ENCODE measurements at regions not wholly inside any gene's neighbourhood (a gene's known extent, or its start where the extent isn't known, plus 50 kb on each side); places are given as distances from the start of the nearest gene placed in this dataset.

- H3K36me3 ChIP-seq (ENCODE audit: insufficient read depth, low read length) = no peaks in the 10 kb centered on the region
- no peak overlapping the region for H3K4me2 ChIP-seq (ENCODE audit: low read depth, low read length, poor library complexity, severe bottlenecking)
- no peaks in the 10 kb centered on the region for H3K79me2 ChIP-seq (ENCODE audit: low read length)
- no peaks in the 10 kb centered on the region for H3K4me1 ChIP-seq (ENCODE audit: low read length)
- H2AFZ ChIP-seq (ENCODE audit: low read length) = no peak overlapping the region
- H3K9me3 ChIP-seq (ENCODE audit: low read length) = no peaks in the 10 kb centered on the region
- DNase-seq = no peak
- no peaks in the 10 kb centered on the region for H4K20me1 ChIP-seq (ENCODE audit: insufficient read depth, low read depth, low read length)
- H3K9me2 ChIP-seq (replicated peaks; ENCODE audit: insufficient read depth, low read length) = no peaks in the 10 kb centered on the region
- H3K27me3 ChIP-seq (ENCODE audit: low read length) = no peaks in the 10 kb centered on the region
- H3K9ac ChIP-seq (ENCODE audit: low read length) = no peak overlapping the region
- no peak overlapping the region for H3K27ac ChIP-seq (ENCODE audit: low read length)
- H3K4me3 ChIP-seq (ENCODE audit: low read length) = no peak overlapping the region
Measured at GRCh38 chr7:38102507-38102906, 75.5 kb upstream of the STARD3NL start.

- H3K4me1 ChIP-seq (ENCODE audit: low read length) = no peaks in the 10 kb centered on the region
- no peak overlapping the region for H3K4me3 ChIP-seq (ENCODE audit: low read length)
- no peak overlapping the region for H3K27ac ChIP-seq (ENCODE audit: low read length)
- no peaks in the 10 kb centered on the region for H3K36me3 ChIP-seq (ENCODE audit: insufficient read depth, low read length)
- H4K20me1 ChIP-seq (ENCODE audit: insufficient read depth, low read depth, low read length) = no peaks in the 10 kb centered on the region
- H3K9me3 ChIP-seq (ENCODE audit: low read length) = no peaks in the 10 kb centered on the region
- no peaks in the 10 kb centered on the region for H3K79me2 ChIP-seq (ENCODE audit: low read length)
- no peaks in the 10 kb centered on the region for H3K9me2 ChIP-seq (replicated peaks; ENCODE audit: insufficient read depth, low read length)
- H3K9ac ChIP-seq (ENCODE audit: low read length) = no peak overlapping the region
- H3K27me3 ChIP-seq (ENCODE audit: low read length) = no peaks in the 10 kb centered on the region
- H3K4me2 ChIP-seq (ENCODE audit: low read depth, low read length, poor library complexity, severe bottlenecking) = no peak overlapping the region
- no peak overlapping the region for H2AFZ ChIP-seq (ENCODE audit: low read length)
- DNase-seq = peak; percentile 80
Measured at GRCh38 chr7:38105874-38106483, 72.1 kb upstream of the STARD3NL start.

GRCh38 chr7:38107486-38107893 lies 70.6 kb upstream of the STARD3NL start:
- DNase-seq = peak; percentile 84
- Histone ChIP-seq H3K36me3 (ENCODE audit: insufficient read depth, low read length) (no peaks in the 10 kb centered on the region), H3K79me2 (ENCODE audit: low read length) (no peaks in the 10 kb centered on the region)

GRCh38 chr7:38112075-38112474 lies 66.0 kb upstream of the STARD3NL start:
- H3K27me3 ChIP-seq (ENCODE audit: low read length) = no peaks in the 10 kb centered on the region

More at GRCh38 chr7:38107486-38107893, 70.6 kb upstream of the STARD3NL start:
- H2AFZ ChIP-seq (ENCODE audit: low read length) = no peak overlapping the region
- H3K27me3 ChIP-seq (ENCODE audit: low read length) = no peaks in the 10 kb centered on the region
- H3K4me3 ChIP-seq (ENCODE audit: low read length) = no peak overlapping the region
- no peaks in the 10 kb centered on the region for H3K9me3 ChIP-seq (ENCODE audit: low read length)
- no peaks in the 10 kb centered on the region for H3K4me1 ChIP-seq (ENCODE audit: low read length)
- H3K9me2 ChIP-seq (replicated peaks; ENCODE audit: insufficient read depth, low read length) = no peaks in the 10 kb centered on the region
- H3K4me2 ChIP-seq (ENCODE audit: low read depth, low read length, poor library complexity, severe bottlenecking) = no peak overlapping the region
- no peak overlapping the region for H3K27ac ChIP-seq (ENCODE audit: low read length)
- no peaks in the 10 kb centered on the region for H4K20me1 ChIP-seq (ENCODE audit: insufficient read depth, low read depth, low read length)
- H3K9ac ChIP-seq (ENCODE audit: low read length) = no peak overlapping the region

GRCh38 chr7:38120076-38120475 lies 58.0 kb upstream of the STARD3NL start:
- Histone ChIP-seq H3K4me3 (ENCODE audit: low read length) (no peak overlapping the region), H3K27me3 (ENCODE audit: low read length) (no peaks in the 10 kb centered on the region), H3K9ac (ENCODE audit: low read length) (no peak overlapping the region), H3K36me3 (ENCODE audit: insufficient read depth, low read length) (no peaks in the 10 kb centered on the region), H2AFZ (ENCODE audit: low read length) (no peak overlapping the region), H3K9me2 (replicated peaks; ENCODE audit: insufficient read depth, low read length) (no peaks in the 10 kb centered on the region), H3K27ac (ENCODE audit: low read length) (no peak overlapping the region), H4K20me1 (ENCODE audit: insufficient read depth, low read depth, low read length) (no peaks in the 10 kb centered on the region), H3K4me2 (ENCODE audit: low read depth, low read length, poor library complexity, severe bottlenecking) (no peak overlapping the region), H3K4me1 (ENCODE audit: low read length) (no peaks in the 10 kb centered on the region), H3K79me2 (ENCODE audit: low read length) (no peaks in the 10 kb centered on the region), H3K9me3 (ENCODE audit: low read length) (no peaks in the 10 kb centered on the region)
- no peak for DNase-seq

More at GRCh38 chr7:38112075-38112474, 66.0 kb upstream of the STARD3NL start:
- Histone ChIP-seq H3K36me3 (ENCODE audit: insufficient read depth, low read length) (no peaks in the 10 kb centered on the region), H3K9me2 (replicated peaks; ENCODE audit: insufficient read depth, low read length) (no peaks in the 10 kb centered on the region), H3K9me3 (ENCODE audit: low read length) (no peaks in the 10 kb centered on the region), H4K20me1 (ENCODE audit: insufficient read depth, low read depth, low read length) (no peaks in the 10 kb centered on the region), H3K4me3 (ENCODE audit: low read length) (no peak overlapping the region), H3K79me2 (ENCODE audit: low read length) (no peaks in the 10 kb centered on the region), H3K27ac (ENCODE audit: low read length) (no peak overlapping the region), H3K4me2 (ENCODE audit: low read depth, low read length, poor library complexity, severe bottlenecking) (no peak overlapping the region), H3K9ac (ENCODE audit: low read length) (no peak overlapping the region), H3K4me1 (ENCODE audit: low read length) (no peaks in the 10 kb centered on the region), H2AFZ (ENCODE audit: low read length) (no peak overlapping the region)
- no peak for DNase-seq

- Histone ChIP-seq H3K4me2 (ENCODE audit: low read depth, low read length, poor library complexity, severe bottlenecking) (no peak overlapping the region), H3K4me3 (ENCODE audit: low read length) (no peak overlapping the region), H3K9me3 (ENCODE audit: low read length) (no peaks in the 10 kb centered on the region), H3K36me3 (ENCODE audit: insufficient read depth, low read length) (no peaks in the 10 kb centered on the region), H3K9me2 (replicated peaks; ENCODE audit: insufficient read depth, low read length) (no peaks in the 10 kb centered on the region), H3K27me3 (ENCODE audit: low read length) (no peaks in the 10 kb centered on the region), H2AFZ (ENCODE audit: low read length) (no peak overlapping the region), H3K27ac (ENCODE audit: low read length) (no peak overlapping the region), H3K79me2 (ENCODE audit: low read length) (no peaks in the 10 kb centered on the region), H3K4me1 (ENCODE audit: low read length) (no peaks in the 10 kb centered on the region), H4K20me1 (ENCODE audit: insufficient read depth, low read depth, low read length) (no peaks in the 10 kb centered on the region), H3K9ac (ENCODE audit: low read length) (no peak overlapping the region)
- no peak for DNase-seq
Measured at GRCh38 chr7:38122501-38122900, 55.5 kb upstream of the STARD3NL start.

- Histone ChIP-seq H3K4me3 (ENCODE audit: low read length) (no peak overlapping the region), H3K4me2 (ENCODE audit: low read depth, low read length, poor library complexity, severe bottlenecking) (no peak overlapping the region), H2AFZ (ENCODE audit: low read length) (no peak overlapping the region), H3K79me2 (ENCODE audit: low read length) (no peaks in the 10 kb centered on the region), H3K36me3 (ENCODE audit: insufficient read depth, low read length) (no peaks in the 10 kb centered on the region), H3K9me3 (ENCODE audit: low read length) (no peaks in the 10 kb centered on the region), H3K4me1 (ENCODE audit: low read length) (no peaks in the 10 kb centered on the region), H4K20me1 (ENCODE audit: insufficient read depth, low read depth, low read length) (no peaks in the 10 kb centered on the region), H3K9me2 (replicated peaks; ENCODE audit: insufficient read depth, low read length) (no peaks in the 10 kb centered on the region), H3K27ac (ENCODE audit: low read length) (no peak overlapping the region), H3K9ac (ENCODE audit: low read length) (no peak overlapping the region), H3K27me3 (ENCODE audit: low read length) (no peaks in the 10 kb centered on the region)
- no peak for DNase-seq
Measured at GRCh38 chr7:38123494-38123893, 54.6 kb upstream of the STARD3NL start.

- Histone ChIP-seq H3K27ac (ENCODE audit: low read length) (no peak overlapping the region), H3K4me1 (ENCODE audit: low read length) (no peaks in the 10 kb centered on the region), H3K79me2 (ENCODE audit: low read length) (no peaks in the 10 kb centered on the region), H3K9ac (ENCODE audit: low read length) (no peak overlapping the region), H4K20me1 (ENCODE audit: insufficient read depth, low read depth, low read length) (no peaks in the 10 kb centered on the region), H3K9me3 (ENCODE audit: low read length) (no peaks in the 10 kb centered on the region), H3K36me3 (ENCODE audit: insufficient read depth, low read length) (no peaks in the 10 kb centered on the region), H3K27me3 (ENCODE audit: low read length) (no peaks in the 10 kb centered on the region), H2AFZ (ENCODE audit: low read length) (peak overlapping the region; percentile 75; the same call in 1 of the 2 replicates), H3K4me3 (ENCODE audit: low read length) (no peak overlapping the region), H3K4me2 (ENCODE audit: low read depth, low read length, poor library complexity, severe bottlenecking) (no peak overlapping the region), H3K9me2 (replicated peaks; ENCODE audit: insufficient read depth, low read length) (no peaks in the 10 kb centered on the region)
- DNase-seq = no peak
Measured at GRCh38 chr7:38127216-38128207, 50.5 kb upstream of the STARD3NL start.

All from Karpas-422 (cell line).